BLaER1 (cell line): ENCODE measurements at regions not wholly inside any gene's neighbourhood (a gene's known extent, or its start where the extent isn't known, plus 50 kb on each side); places are given as distances from the start of the nearest gene placed in this dataset.

Experiments used
- H3K27ac ChIP-seq: shearing (Covaris generic); formaldehyde crosslinking; 2 replicates; pipeline ENCODE4 v1.8.1; 2022
- H3K27me3 ChIP-seq: shearing (Covaris generic); formaldehyde crosslinking; 2 replicates; pipeline ENCODE4 v1.8.1; 2022
- H3K36me3 ChIP-seq: shearing (Covaris generic); formaldehyde crosslinking; 2 replicates; pipeline ENCODE4 v1.8.1; 2022
- H3K4me1 ChIP-seq: shearing (Covaris generic); formaldehyde crosslinking; 2 replicates; pipeline ENCODE4 v1.8.1; 2022
- H3K4me2 ChIP-seq: shearing (Covaris generic); formaldehyde crosslinking; 2 replicates; pipeline ENCODE4 v1.8.1; 2022
- H3K4me3 ChIP-seq: shearing (Covaris generic); formaldehyde crosslinking; 2 replicates; pipeline ENCODE4 v1.8.1; 2022
- H3K9ac ChIP-seq: shearing (Covaris generic); formaldehyde crosslinking; 2 replicates; pipeline ENCODE4 v1.8.1; 2022
- H3K9me3 ChIP-seq: shearing (Covaris generic); formaldehyde crosslinking; 2 replicates; pipeline ENCODE4 v1.8.1; 2022
- H4K20me1 ChIP-seq: shearing (Covaris generic); formaldehyde crosslinking; 2 replicates; pipeline ENCODE4 v1.8.1; 2022
- Cebpa-rat ChIP-seq: shearing (Covaris generic); IDR thresholded peaks from 2 replicates; pipeline ENCODE4 v1.8.1; 2022

DNA sequence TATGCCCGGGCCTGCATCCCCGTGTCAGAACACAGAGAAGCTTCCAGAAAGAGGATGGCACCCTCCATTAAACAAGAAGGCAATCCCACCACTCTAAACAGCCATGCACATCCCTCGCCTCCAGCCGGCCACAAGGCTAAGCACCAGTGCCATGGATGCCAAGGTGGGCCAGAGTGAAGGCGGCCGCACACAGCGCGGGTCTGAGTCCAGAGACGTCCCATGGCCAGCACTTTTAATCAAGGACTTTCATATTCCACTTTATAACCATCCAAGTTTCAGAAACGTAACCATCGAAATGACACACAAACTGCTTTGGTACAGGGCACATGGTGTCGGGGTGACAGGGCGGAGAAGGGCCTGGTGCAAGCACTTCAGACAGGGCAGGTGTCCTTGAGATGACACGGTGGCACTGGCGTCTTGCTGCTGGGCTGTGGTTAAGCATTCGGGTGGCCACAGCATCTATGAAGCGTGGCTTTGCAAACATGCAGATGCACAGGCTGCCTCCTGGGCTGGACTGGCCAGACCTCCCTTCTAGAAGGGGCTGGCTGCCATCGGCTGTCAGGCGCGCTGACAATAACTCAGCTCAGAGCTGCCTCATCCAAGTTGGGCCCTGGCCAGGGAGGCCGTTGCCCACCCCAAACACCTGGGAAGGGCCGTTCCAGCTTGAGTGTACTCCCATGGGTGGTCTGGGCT lies 117.2 kb downstream of the RFLNA start:
- peaks cover 49% of the 10 kb centered on the region for H3K4me1 ChIP-seq
- no peak for TF ChIP-seq Cebpa-rat
- peaks cover 98% of the 10 kb centered on the region for H4K20me1 ChIP-seq
- peak overlapping the region; percentile 54 for H3K27ac ChIP-seq
- H3K4me3 ChIP-seq = no peak overlapping the region
- no peaks in the 10 kb centered on the region for H3K9me3 ChIP-seq
- H3K27me3 ChIP-seq = no peaks in the 10 kb centered on the region
- H3K36me3 ChIP-seq = peaks cover 82% of the 10 kb centered on the region
- peak overlapping the region; percentile 69 for H3K4me2 ChIP-seq
- H3K9ac ChIP-seq = peak overlapping the region; percentile 25; the same call in 1 of the 2 replicates

DNA sequence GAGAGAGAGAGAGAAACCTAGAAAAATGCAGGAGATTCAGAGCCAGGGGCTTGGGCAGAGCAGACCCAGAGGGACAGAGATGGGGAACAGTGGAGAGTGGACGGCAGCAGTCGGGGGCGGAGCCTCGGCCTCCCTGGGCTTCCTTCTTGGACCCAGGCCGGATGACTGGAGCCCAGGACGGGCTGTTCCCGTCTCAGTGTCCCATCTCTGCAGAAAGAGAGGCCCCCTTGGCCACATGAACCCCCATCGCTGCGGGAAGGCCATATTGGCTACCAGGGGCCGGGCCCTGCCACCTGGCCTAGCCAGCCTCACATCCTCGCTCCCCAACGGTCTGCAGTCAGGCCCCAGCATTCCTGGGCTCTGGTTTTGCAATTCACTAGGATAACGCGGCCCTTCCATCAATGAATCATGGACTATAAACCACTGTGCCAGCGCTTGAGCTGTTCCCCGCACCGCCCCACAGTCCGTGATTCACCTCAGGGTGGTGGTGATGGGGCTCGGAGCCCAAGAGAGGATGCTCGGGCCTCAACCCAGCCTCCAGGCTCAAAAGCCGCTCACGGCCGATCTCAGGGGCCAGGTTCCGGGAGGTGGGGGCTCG lies 116.5 kb downstream of the RFLNA start:
- peak overlapping the region; percentile 46; the same call in 1 of the 2 replicates for H3K27ac ChIP-seq
- H3K9ac ChIP-seq = no peak overlapping the region
- peaks cover 48% of the 10 kb centered on the region for H3K4me1 ChIP-seq
- H4K20me1 ChIP-seq = peaks cover 98% of the 10 kb centered on the region
- H3K36me3 ChIP-seq = peaks cover 82% of the 10 kb centered on the region
- TF ChIP-seq Cebpa-rat = no peak
- no peak overlapping the region for H3K4me3 ChIP-seq
- no peaks in the 10 kb centered on the region for H3K9me3 ChIP-seq
- no peaks in the 10 kb centered on the region for H3K27me3 ChIP-seq
- peak overlapping the region; percentile 69 for H3K4me2 ChIP-seq

DNA sequence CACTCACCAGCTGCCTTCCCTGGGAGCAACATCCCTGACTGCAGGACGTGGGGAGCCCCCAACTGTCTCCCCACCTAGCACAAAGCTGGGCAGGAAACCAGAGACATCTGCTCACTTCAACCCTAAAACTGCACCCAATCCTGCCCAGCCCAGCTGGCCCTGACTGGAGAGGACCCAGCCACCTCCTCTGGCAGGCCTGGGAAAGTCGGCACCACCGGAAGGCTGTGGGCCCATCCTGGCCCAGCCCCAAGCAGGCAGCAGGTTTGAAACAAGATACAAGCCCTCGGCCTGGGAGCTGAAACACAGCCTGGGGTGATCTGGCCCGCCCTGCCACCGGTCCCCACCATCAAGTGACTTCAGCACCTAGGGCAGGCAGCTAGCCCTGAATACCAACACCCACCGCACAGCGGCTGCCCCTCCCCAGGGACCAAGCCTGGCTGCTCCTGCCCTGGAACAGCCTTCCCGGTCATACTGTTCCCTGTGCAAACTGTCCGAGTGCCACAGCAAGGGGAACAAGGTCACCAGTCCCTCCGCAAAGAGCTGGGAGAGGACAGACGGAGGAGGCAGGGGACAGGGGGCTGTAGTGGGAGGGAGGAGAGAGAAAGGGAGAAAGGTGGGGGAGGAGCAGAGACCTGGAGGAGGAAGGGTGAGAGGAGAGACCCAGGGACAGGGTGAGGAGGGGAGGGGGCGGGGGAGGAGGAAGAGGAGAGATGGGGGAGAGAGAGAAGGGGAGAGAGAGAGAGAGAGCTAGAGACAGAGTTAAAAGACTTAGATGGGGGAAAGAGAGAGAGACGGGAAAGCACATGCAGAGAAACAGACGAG lies 115.7 kb downstream of the RFLNA start:
- Histone ChIP-seq H3K4me3 (no peak overlapping the region), H3K4me2 (peak overlapping the region; percentile 69), H3K9me3 (no peaks in the 10 kb centered on the region), H3K9ac (peak overlapping the region; percentile 43; the same call in 1 of the 2 replicates), H3K4me1 (peaks cover 51% of the 10 kb centered on the region), H4K20me1 (peaks cover 98% of the 10 kb centered on the region), H3K27ac (peak overlapping the region; percentile 46), H3K27me3 (no peaks in the 10 kb centered on the region), H3K36me3 (peaks cover 82% of the 10 kb centered on the region)
- TF ChIP-seq Cebpa-rat = no peak

DNA sequence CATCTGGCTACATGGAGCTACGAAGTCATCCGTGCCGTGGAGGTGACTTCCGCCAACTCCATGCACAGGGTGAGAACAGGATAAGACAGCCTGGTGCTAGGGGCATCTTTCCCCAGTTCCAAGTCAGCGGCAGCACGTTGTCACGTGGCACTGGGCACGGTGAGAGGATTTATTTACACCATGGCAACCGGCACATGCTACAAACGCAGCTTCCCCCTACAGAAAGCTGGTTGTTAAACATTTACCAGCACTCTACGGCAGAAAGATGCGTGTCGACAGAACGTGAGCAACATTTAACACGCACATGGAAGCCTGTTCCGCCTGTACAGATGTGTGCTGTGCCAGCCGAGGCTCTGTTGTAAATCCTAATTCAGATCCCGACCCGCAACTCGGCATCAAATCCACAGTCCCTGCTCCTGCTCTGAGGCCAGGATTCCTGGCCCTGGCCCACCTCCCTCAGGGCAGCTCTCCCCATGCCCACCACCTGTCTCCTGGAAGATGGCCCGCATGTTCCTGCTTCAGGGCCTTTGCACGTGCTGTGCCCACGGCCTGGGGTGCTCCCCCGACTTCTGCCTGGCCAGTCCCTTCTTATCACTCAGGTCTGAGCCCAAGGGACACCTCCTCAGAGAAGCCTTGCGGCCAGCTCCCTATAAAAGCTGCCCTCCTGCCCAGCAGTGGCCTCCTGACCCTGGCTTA lies 114.1 kb downstream of the RFLNA start:
- H3K27me3 ChIP-seq = no peaks in the 10 kb centered on the region
- no peak for TF ChIP-seq Cebpa-rat
- H3K4me2 ChIP-seq = no peak overlapping the region
- peaks cover 62% of the 10 kb centered on the region for H3K4me1 ChIP-seq
- H3K4me3 ChIP-seq = no peak overlapping the region
- no peak overlapping the region for H3K9ac ChIP-seq
- no peak overlapping the region for H3K27ac ChIP-seq
- peaks cover 98% of the 10 kb centered on the region for H4K20me1 ChIP-seq
- no peaks in the 10 kb centered on the region for H3K9me3 ChIP-seq
- H3K36me3 ChIP-seq = peaks cover 78% of the 10 kb centered on the region

DNA sequence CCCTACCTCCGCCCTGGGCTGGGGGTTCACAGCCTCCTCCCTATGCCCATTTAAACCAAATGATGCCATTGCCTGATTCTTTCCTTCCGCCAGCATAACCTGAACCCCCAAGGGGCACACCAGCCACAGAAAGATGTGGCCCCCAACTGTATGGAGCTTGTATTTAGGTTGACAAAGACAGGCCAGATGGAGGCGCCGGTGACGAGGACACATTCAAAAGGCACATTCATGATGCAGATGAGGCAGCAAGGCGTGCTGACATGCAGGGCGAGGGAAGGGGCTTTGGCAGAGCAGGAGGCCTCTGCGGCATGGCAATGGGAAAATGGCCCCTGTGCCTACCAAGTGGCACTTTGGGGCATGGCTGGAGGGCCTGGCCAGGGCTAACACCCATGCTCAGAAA lies 112.2 kb downstream of the RFLNA start:
- no peak overlapping the region for H3K4me2 ChIP-seq
- no peaks in the 10 kb centered on the region for H3K9me3 ChIP-seq
- peaks cover 58% of the 10 kb centered on the region for H3K4me1 ChIP-seq
- H3K4me3 ChIP-seq = no peak overlapping the region
- peaks cover 73% of the 10 kb centered on the region for H3K36me3 ChIP-seq
- H3K27ac ChIP-seq = no peak overlapping the region
- no peaks in the 10 kb centered on the region for H3K27me3 ChIP-seq
- peaks cover 99% of the 10 kb centered on the region for H4K20me1 ChIP-seq
- no peak for TF ChIP-seq Cebpa-rat
- no peak overlapping the region for H3K9ac ChIP-seq

DNA sequence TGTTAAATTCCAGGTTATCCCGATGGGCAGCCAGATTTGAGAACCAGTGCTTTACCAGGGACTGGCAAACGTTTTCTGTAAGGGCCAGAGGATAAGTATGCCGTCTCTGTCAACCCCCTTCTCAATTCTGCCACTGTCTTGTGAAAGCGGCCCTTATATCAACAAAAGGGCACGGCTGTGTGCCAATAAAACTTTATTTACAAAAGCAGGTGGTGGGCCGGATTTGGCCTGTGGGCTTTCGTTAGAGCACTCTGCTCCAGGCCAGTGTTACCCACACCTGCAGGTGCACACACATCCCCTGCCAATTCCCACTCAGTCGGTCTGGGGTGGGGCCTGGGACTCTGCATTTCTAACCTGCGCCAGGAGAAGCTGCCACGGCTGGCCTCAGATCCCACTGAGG lies 111.2 kb downstream of the RFLNA start:
- no peak for TF ChIP-seq Cebpa-rat
- Histone ChIP-seq H3K36me3 (peaks cover 80% of the 10 kb centered on the region), H3K9me3 (no peaks in the 10 kb centered on the region), H3K9ac (no peak overlapping the region), H3K4me1 (peaks cover 48% of the 10 kb centered on the region), H3K4me3 (no peak overlapping the region), H4K20me1 (peaks cover 98% of the 10 kb centered on the region), H3K27me3 (no peaks in the 10 kb centered on the region), H3K4me2 (no peak overlapping the region), H3K27ac (no peak overlapping the region)

DNA sequence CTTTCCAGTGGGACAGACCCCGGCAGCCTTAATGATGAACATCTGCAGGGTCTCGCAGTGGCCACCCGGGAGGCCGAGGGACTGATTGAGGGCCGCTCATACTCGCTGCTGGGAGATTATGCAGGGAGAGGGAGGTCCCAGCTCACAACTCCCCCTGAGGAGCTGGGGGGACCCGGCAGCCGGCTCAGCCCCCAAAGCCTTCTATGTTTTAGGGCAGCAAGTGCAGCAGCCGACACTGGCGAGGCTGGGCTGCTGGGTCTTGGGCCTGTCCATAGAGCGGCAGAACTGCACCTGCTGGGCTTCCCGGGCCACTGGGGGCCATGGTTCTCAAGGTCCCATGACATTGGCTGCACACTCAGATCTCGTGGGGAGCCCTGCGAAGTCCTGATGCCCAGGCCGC lies 110.7 kb downstream of the RFLNA start:
- Histone ChIP-seq H3K4me2 (peak overlapping the region; percentile 55; the same call in 1 of the 2 replicates), H4K20me1 (peaks cover 94% of the 10 kb centered on the region), H3K36me3 (peaks cover 85% of the 10 kb centered on the region), H3K9me3 (no peaks in the 10 kb centered on the region), H3K27me3 (no peaks in the 10 kb centered on the region), H3K4me3 (no peak overlapping the region), H3K4me1 (peaks cover 43% of the 10 kb centered on the region), H3K27ac (no peak overlapping the region), H3K9ac (no peak overlapping the region)
- TF ChIP-seq Cebpa-rat = no peak

DNA sequence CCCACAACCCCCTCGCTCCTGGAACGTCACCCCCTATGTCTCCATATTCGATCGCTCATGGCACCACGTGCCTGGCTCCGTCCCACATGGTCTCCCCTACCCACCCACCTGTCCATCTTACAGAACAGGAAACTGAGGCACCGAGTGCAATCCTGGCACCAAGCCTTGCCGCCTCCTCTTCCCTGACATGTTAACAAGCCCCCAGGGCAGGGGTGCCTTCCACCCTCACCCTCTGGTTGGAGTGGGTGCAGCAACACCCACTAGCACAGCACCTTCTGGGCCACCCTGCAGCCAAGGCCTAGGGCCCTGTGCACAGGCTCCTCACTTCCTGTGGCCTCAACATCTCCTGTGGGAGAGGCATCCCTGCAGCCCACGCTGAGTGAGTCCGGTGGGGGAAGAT lies 110.3 kb downstream of the RFLNA start:
- Histone ChIP-seq H3K9me3 (no peaks in the 10 kb centered on the region), H3K36me3 (peaks cover 87% of the 10 kb centered on the region), H3K4me3 (no peak overlapping the region), H3K27me3 (no peaks in the 10 kb centered on the region), H3K9ac (no peak overlapping the region), H3K4me1 (peaks cover 41% of the 10 kb centered on the region), H3K4me2 (peak overlapping the region; percentile 55; the same call in 1 of the 2 replicates), H3K27ac (no peak overlapping the region), H4K20me1 (peaks cover 90% of the 10 kb centered on the region)
- no peak for TF ChIP-seq Cebpa-rat

DNA sequence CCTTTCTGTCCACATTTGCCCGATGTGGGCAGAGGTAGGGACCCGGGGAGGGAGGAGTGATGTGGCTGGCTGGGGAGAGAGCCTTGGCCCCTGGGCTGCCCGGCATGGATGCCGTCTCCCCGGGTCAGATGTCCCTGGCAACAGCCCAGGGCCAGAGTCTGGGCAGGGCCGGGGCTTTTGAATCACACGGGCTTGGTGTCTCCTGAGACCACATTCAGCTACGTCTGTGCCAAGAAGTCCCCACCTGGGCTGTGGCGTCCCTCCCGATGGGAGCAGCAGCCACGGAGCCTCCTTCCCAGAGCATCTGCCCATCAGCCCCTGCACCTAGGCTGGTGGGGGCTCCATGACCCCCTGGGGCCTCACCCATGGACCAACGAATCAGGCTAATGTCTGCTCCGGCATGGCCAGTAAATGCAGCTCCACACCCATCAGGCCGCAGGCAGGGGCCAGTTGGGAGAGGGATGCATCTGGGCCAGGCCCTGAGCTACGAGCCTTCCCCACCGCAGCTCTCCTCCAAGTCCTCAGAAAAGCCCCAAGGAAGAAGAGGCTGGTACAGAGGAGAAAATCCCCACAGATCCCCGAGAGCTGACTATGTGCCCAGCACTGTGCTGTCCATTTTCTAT lies 109.4 kb downstream of the RFLNA start:
- H3K27me3 ChIP-seq = no peaks in the 10 kb centered on the region
- peaks cover 90% of the 10 kb centered on the region for H4K20me1 ChIP-seq
- no peak for TF ChIP-seq Cebpa-rat
- H3K9me3 ChIP-seq = no peaks in the 10 kb centered on the region
- H3K4me2 ChIP-seq = peak overlapping the region; percentile 55
- H3K36me3 ChIP-seq = peaks cover 87% of the 10 kb centered on the region
- H3K4me1 ChIP-seq = peaks cover 43% of the 10 kb centered on the region
- peak overlapping the region; percentile 3; the same call in 1 of the 2 replicates for H3K27ac ChIP-seq
- no peak overlapping the region for H3K9ac ChIP-seq
- H3K4me3 ChIP-seq = no peak overlapping the region
